A673 (cell line): ENCODE measurements at regions not wholly inside any gene's neighbourhood (a gene's known extent, or its start where the extent isn't known, plus 50 kb on each side); places are given as distances from the start of the nearest gene placed in this dataset.

Source experiments
- BruUV-seq: library from RNA; stranded (reverse); fragments of 400-500 nt; replicated peaks from 2 replicates; lab custom pipeline; 2021; lab: Mats Ljungman, UMichigan
- CTCF ChIA-PET: fragments of 300-600 bp; sonication (Branson Sonifier 250); formaldehyde crosslinking; loops from one replicate; lab custom pipeline; 2022; ENCODE audit warnings: antibody characterized with exemption; lab: Charles Lee
- POLR2A ChIA-PET: fragments of 300-600 bp; sonication (Branson Sonifier 250); formaldehyde crosslinking; loops from one replicate; lab custom pipeline; 2022; ENCODE audit warnings: antibody characterized with exemption; ENCODE audit not compliant: low non-redundant PET; lab: Charles Lee
- DNase-seq: peaks from one replicate; pipeline ENCODE4 v3.0.0-alpha.2; 2015; ENCODE audit warnings: low spot score
- H3K27ac ChIP-seq: fragments of 200-600 bp; sonication (generic); 2 replicates; pipeline ENCODE4 v1.5.1; 2016; ENCODE audit warnings: mixed run types, low read depth, mild to moderate bottlenecking, mixed read lengths, antibody characterized with exemption, low read length; ENCODE audit not compliant: poor library complexity, severe bottlenecking
- H3K27me3 ChIP-seq: fragments of 200-600 bp; sonication (generic); replicated peaks from 2 replicates; pipeline ENCODE4 v1.6.1; 2017; ENCODE audit warnings: mixed run types, low read depth, mild to moderate bottlenecking, mixed read lengths, antibody characterized with exemption, low read length; ENCODE audit not compliant: insufficient read depth, poor library complexity
- H3K36me3 ChIP-seq: fragments of 200-600 bp; sonication (generic); 2 replicates; pipeline ENCODE4 v1.6.1; 2016; ENCODE audit warnings: mixed run types, mild to moderate bottlenecking, mixed read lengths, antibody characterized with exemption, low read length; ENCODE audit not compliant: insufficient read depth, poor library complexity, severe bottlenecking
- H3K4me1 ChIP-seq: fragments of 200-600 bp; sonication (generic); 2 replicates; pipeline ENCODE4 v1.6.1; 2017; ENCODE audit warnings: mixed run types, mild to moderate bottlenecking, mixed read lengths, antibody characterized with exemption, low read length; ENCODE audit not compliant: insufficient read depth, poor library complexity, severe bottlenecking
- H3K4me3 ChIP-seq: fragments of 200-600 bp; sonication (generic); 2 replicates; pipeline ENCODE4 v1.5.1; 2016; ENCODE audit warnings: low read depth, mixed run types, mild to moderate bottlenecking, mixed read lengths, low read length; ENCODE audit not compliant: poor library complexity, severe bottlenecking
- H3K9me3 ChIP-seq: fragments of 200-600 bp; sonication (generic); 2 replicates; pipeline ENCODE4 v1.6.1; 2016; ENCODE audit warnings: mixed run types, low read depth, mild to moderate bottlenecking, mixed read lengths, antibody characterized with exemption, low read length; ENCODE audit not compliant: poor library complexity, severe bottlenecking
- EZH2 ChIP-seq: fragments of 200-600 bp; sonication (generic); IDR thresholded peaks from 2 replicates; pipeline ENCODE4 v1.6.1; 2017; ENCODE audit warnings: borderline replicate concordance, low read depth, mild to moderate bottlenecking, mixed read lengths, antibody characterized with exemption, low read length; ENCODE audit not compliant: poor library complexity, severe bottlenecking
- intact Hi-C: fragments of 100-400 bp; cut with micrococcal nuclease; formaldehyde crosslinking; loops from one replicate; pipeline ENCODE4 v1.10.0; 2022; ENCODE audit not compliant: unreplicated experiment
- TF ChIP-seq, protein P1 (sequence below): fragments of 300-800, 200-600 bp; sonication (generic); conservative IDR thresholded peaks from 2 replicates; pipeline ENCODE4 v1.5.1; 2017; ENCODE audit warnings: low read depth, mild to moderate bottlenecking, antibody characterized with exemption, low read length, moderate library complexity, mixed read lengths

DNA sequence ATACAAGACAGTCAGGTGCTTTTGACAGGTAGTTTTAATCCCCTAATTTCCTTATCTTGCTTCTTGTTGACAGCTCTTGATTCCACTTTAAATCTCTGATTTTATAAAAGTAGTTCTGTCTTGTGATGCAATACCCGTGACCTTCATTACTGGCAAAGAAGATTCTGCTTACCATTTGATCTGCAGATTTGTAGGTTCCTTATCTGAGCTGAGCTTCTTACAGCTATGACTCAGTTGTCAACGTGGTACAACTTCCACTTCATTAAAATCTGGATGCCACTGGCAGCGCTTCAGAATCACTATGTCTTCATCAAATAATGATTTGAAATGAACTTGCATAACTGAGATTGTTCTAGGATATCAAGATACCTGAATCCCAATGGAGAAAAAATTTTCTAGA lies 543.6 kb upstream of the B3GALT2 start:
- ChIA-PET CTCF (no interaction called here), POLR2A (no interaction called here)
- H3K9me3 ChIP-seq: no peaks in the 10 kb centered on the region
- TF ChIP-seq, protein P1, sequence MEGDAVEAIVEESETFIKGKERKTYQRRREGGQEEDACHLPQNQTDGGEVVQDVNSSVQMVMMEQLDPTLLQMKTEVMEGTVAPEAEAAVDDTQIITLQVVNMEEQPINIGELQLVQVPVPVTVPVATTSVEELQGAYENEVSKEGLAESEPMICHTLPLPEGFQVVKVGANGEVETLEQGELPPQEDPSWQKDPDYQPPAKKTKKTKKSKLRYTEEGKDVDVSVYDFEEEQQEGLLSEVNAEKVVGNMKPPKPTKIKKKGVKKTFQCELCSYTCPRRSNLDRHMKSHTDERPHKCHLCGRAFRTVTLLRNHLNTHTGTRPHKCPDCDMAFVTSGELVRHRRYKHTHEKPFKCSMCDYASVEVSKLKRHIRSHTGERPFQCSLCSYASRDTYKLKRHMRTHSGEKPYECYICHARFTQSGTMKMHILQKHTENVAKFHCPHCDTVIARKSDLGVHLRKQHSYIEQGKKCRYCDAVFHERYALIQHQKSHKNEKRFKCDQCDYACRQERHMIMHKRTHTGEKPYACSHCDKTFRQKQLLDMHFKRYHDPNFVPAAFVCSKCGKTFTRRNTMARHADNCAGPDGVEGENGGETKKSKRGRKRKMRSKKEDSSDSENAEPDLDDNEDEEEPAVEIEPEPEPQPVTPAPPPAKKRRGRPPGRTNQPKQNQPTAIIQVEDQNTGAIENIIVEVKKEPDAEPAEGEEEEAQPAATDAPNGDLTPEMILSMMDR: no peak
- no peak for TF ChIP-seq EZH2
- intact Hi-C loops: no loop called here
- H3K36me3 ChIP-seq: no peaks in the 10 kb centered on the region
- no peak overlapping the region for H3K4me3 ChIP-seq
- H3K27me3 ChIP-seq: no peaks in the 10 kb centered on the region
- H3K4me1 ChIP-seq: no peaks in the 10 kb centered on the region
- DNase-seq: no peak
- no TSS peak for BruUV-seq
- no peak overlapping the region for H3K27ac ChIP-seq

- H3K27ac ChIP-seq: no peak overlapping the region
- no peaks in the 10 kb centered on the region for H3K27me3 ChIP-seq
- BruUV-seq: no TSS peak
- H3K4me1 ChIP-seq: no peaks in the 10 kb centered on the region
- no peak for DNase-seq
- H3K9me3 ChIP-seq: no peaks in the 10 kb centered on the region
- no peak overlapping the region for H3K4me3 ChIP-seq
- no peaks in the 10 kb centered on the region for H3K36me3 ChIP-seq
- intact Hi-C loops: no loop called here
- POLR2A ChIA-PET: no interaction called here
- CTCF ChIA-PET: no interaction called here
- TF ChIP-seq, protein P1: no peak
- no peak for TF ChIP-seq EZH2
Measured at GRCh38 chr1:193729429-193729828, 543.0 kb upstream of the B3GALT2 start.

GRCh38 chr1:193727850-193728249 lies 541.4 kb upstream of the B3GALT2 start:
- TF ChIP-seq, protein P1: no peak
- no peaks in the 10 kb centered on the region for H3K9me3 ChIP-seq
- CTCF ChIA-PET: no interaction called here
- no peaks in the 10 kb centered on the region for H3K4me1 ChIP-seq
- H3K27me3 ChIP-seq: no peaks in the 10 kb centered on the region
- intact Hi-C loops: no loop called here
- H3K27ac ChIP-seq: no peak overlapping the region
- no TSS peak for BruUV-seq
- H3K36me3 ChIP-seq: no peaks in the 10 kb centered on the region
- DNase-seq: no peak
- POLR2A ChIA-PET: no interaction called here
- no peak overlapping the region for H3K4me3 ChIP-seq
